Colon (tissue), 2 donors: ENCODE measurements at regions not wholly inside any gene's neighbourhood (a gene's known extent, or its start where the extent isn't known, plus 50 kb on each side); places are given as distances from the start of the nearest gene placed in this dataset.
A peak's percentile ranks its signal among the peaks of the same experiment; 100 is the strongest.
"Not testable (repeated sequence)": the region's sequence is repeated elsewhere in the genome, so short reads cannot be mapped to it uniquely, and the experiment has no call there.

Source experiments
- FAIRE-seq: peaks from 2 replicates; lab custom pipeline; 2012; peaks lifted over from hg19 to GRCh38; lab: Jason Lieb, UNC
- donor health status: control.
- donor health status: control.

- no peak for FAIRE-seq
These were observed 118.7 kb downstream of the BEND2 start for GRCh38 chrX:18102006-18102405.

GRCh38 chrX:18101087-18101486 lies 119.6 kb downstream of the BEND2 start:
- FAIRE-seq = no peak

- FAIRE-seq = no peak
These were observed 120.9 kb downstream of the BEND2 start for GRCh38 chrX:18099745-18100144.

GRCh38 chrX:18098763-18099162 lies 121.9 kb downstream of the BEND2 start:
- FAIRE-seq = no peak

GRCh38 chrX:18076434-18076833 lies 144.3 kb downstream of the BEND2 start:
- FAIRE-seq = peak; percentile 89

GRCh38 chrX:18075603-18076002 lies 145.1 kb downstream of the BEND2 start:
- FAIRE-seq = no peak

GRCh38 chrX:18068045-18068444 lies 152.6 kb downstream of the BEND2 start:
- not testable (repeated sequence) for FAIRE-seq

- FAIRE-seq = no peak
These were observed 154.7 kb downstream of the BEND2 start for GRCh38 chrX:18065956-18066355.

- no peak for FAIRE-seq
These were observed 169.0 kb downstream of the BEND2 start for GRCh38 chrX:18051690-18052089.

GRCh38 chrX:18047491-18047890 lies 173.2 kb downstream of the BEND2 start:
- no peak for FAIRE-seq

- FAIRE-seq = no peak
These were observed 175.2 kb downstream of the BEND2 start for GRCh38 chrX:18045436-18045835.

GRCh38 chrX:18042776-18043175 lies 177.9 kb downstream of the BEND2 start:
- FAIRE-seq = no peak

GRCh38 chrX:18041656-18042055 lies 179.0 kb downstream of the BEND2 start:
- no peak for FAIRE-seq

- FAIRE-seq = no peak
These were observed 177.9 kb upstream of the RAI2 start for GRCh38 chrX:18039023-18039422.

- FAIRE-seq = no peak
These were observed 175.3 kb upstream of the RAI2 start for GRCh38 chrX:18036394-18036793.

- FAIRE-seq = no peak
These were observed 173.8 kb upstream of the RAI2 start for GRCh38 chrX:18034945-18035344.

GRCh38 chrX:18034504-18034903 lies 173.4 kb upstream of the RAI2 start:
- FAIRE-seq = no peak

- FAIRE-seq = no peak
These were observed 171.6 kb upstream of the RAI2 start for GRCh38 chrX:18032486-18033221.

- no peak for FAIRE-seq
These were observed 170.8 kb upstream of the RAI2 start for GRCh38 chrX:18031726-18032375.

GRCh38 chrX:18030656-18031055 lies 169.6 kb upstream of the RAI2 start:
- FAIRE-seq = not testable (repeated sequence)

GRCh38 chrX:18026166-18026565 lies 165.1 kb upstream of the RAI2 start:
- FAIRE-seq = no peak

- no peak for FAIRE-seq
These were observed 156.3 kb upstream of the RAI2 start for GRCh38 chrX:18017411-18017810.

- FAIRE-seq = no peak
These were observed 155.8 kb upstream of the RAI2 start for GRCh38 chrX:18016941-18017340.

GRCh38 chrX:18010253-18010652 lies 149.2 kb upstream of the RAI2 start:
- FAIRE-seq = no peak
